ENCODE measurements at regions not wholly inside any gene's neighbourhood (a gene's known extent, or its start where the extent isn't known, plus 50 kb on each side); places are given as distances from the start of the nearest gene placed in this dataset.

GRCh38 chr12:85587158-85587557, 249.1 kb downstream of the RASSF9 start:
- no peaks in the 10 kb centered on the region for H3K36me3 ChIP-seq (ENCODE audit: control insufficient read depth, insufficient read depth, low read length)
- H3K4me3 ChIP-seq (ENCODE audit: low read depth, low read length), result no peak overlapping the region
- H3K27me3 ChIP-seq (ENCODE audit: control insufficient read depth, insufficient read depth, low read length), result no peaks in the 10 kb centered on the region
- TF ChIP-seq CTCF (IDR thresholded peaks at IDR 0.05; ENCODE audit: insufficient read depth, low read length, poor library complexity, severe bottlenecking), result no peak
- no peak for DNase-seq (ENCODE audit: low read depth)

GRCh38 chr12:85588221-85588620, 248.0 kb downstream of the RASSF9 start:
- TF ChIP-seq CTCF (IDR thresholded peaks at IDR 0.05; ENCODE audit: insufficient read depth, low read length, poor library complexity, severe bottlenecking), result no peak

GRCh38 chr12:85600841-85601240, 235.4 kb downstream of the RASSF9 start:
- Histone ChIP-seq H3K4me3 (ENCODE audit: low read depth, low read length) (no peak overlapping the region), H3K27me3 (ENCODE audit: control insufficient read depth, insufficient read depth, low read length) (no peaks in the 10 kb centered on the region), H3K36me3 (ENCODE audit: control insufficient read depth, insufficient read depth, low read length) (no peaks in the 10 kb centered on the region)
- no peak for TF ChIP-seq CTCF (IDR thresholded peaks at IDR 0.05; ENCODE audit: insufficient read depth, low read length, poor library complexity, severe bottlenecking)
- no peak for DNase-seq (ENCODE audit: low read depth)

More at GRCh38 chr12:85588221-85588620, 248.0 kb downstream of the RASSF9 start:
- no peak for DNase-seq (ENCODE audit: low read depth)
- no peaks in the 10 kb centered on the region for H3K36me3 ChIP-seq (ENCODE audit: control insufficient read depth, insufficient read depth, low read length)
- H3K27me3 ChIP-seq (ENCODE audit: control insufficient read depth, insufficient read depth, low read length), result no peaks in the 10 kb centered on the region
- no peak overlapping the region for H3K4me3 ChIP-seq (ENCODE audit: low read depth, low read length)

GRCh38 chr12:85603556-85603955, 232.7 kb downstream of the RASSF9 start:
- no peak for DNase-seq (ENCODE audit: low read depth)
- no peak for TF ChIP-seq CTCF (IDR thresholded peaks at IDR 0.05; ENCODE audit: insufficient read depth, low read length, poor library complexity, severe bottlenecking)
- no peaks in the 10 kb centered on the region for H3K27me3 ChIP-seq (ENCODE audit: control insufficient read depth, insufficient read depth, low read length)
- no peaks in the 10 kb centered on the region for H3K36me3 ChIP-seq (ENCODE audit: control insufficient read depth, insufficient read depth, low read length)
- H3K4me3 ChIP-seq (ENCODE audit: low read depth, low read length), result no peak overlapping the region

- DNase-seq (ENCODE audit: low read depth), result no peak
- H3K4me3 ChIP-seq (ENCODE audit: low read depth, low read length), result no peak overlapping the region
- H3K27me3 ChIP-seq (ENCODE audit: control insufficient read depth, insufficient read depth, low read length), result no peaks in the 10 kb centered on the region
- H3K36me3 ChIP-seq (ENCODE audit: control insufficient read depth, insufficient read depth, low read length), result no peaks in the 10 kb centered on the region
- TF ChIP-seq CTCF (IDR thresholded peaks at IDR 0.05; ENCODE audit: insufficient read depth, low read length, poor library complexity, severe bottlenecking), result no peak
These were observed 229.8 kb downstream of the RASSF9 start for GRCh38 chr12:85606455-85606854.

- no peaks in the 10 kb centered on the region for H3K36me3 ChIP-seq (ENCODE audit: control insufficient read depth, insufficient read depth, low read length)
- no peak for DNase-seq (ENCODE audit: low read depth)
- no peak for TF ChIP-seq CTCF (IDR thresholded peaks at IDR 0.05; ENCODE audit: insufficient read depth, low read length, poor library complexity, severe bottlenecking)
- no peak overlapping the region for H3K4me3 ChIP-seq (ENCODE audit: low read depth, low read length)
- no peaks in the 10 kb centered on the region for H3K27me3 ChIP-seq (ENCODE audit: control insufficient read depth, insufficient read depth, low read length)
These were observed 226.4 kb downstream of the RASSF9 start for GRCh38 chr12:85609778-85610177.

Measured in kidney epithelial cell (primary cell).